ENCODE measurements at regions not wholly inside any gene's neighbourhood (a gene's known extent, or its start where the extent isn't known, plus 50 kb on each side); places are given as distances from the start of the nearest gene placed in this dataset.

DNA sequence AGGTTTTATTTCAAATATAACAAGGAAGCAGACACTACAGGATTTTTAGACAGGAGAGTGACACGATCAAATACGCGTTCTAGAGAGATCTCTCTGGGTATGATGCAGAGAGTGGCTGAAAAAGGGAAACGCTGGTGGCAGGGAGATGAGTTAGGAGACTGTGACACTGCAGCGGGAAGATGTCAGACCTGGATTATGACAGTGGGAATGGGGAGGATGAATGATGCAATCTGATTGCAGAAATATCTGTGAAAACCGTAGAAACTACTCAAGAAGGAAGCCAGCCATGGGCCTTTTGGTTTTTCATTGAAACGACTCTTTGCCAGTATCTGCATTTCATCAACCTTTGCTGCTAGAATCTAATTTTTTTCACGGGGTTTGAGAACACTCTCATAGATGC is 157.9 kb downstream of the FAM43A start:
- TF ChIP-seq, protein P1, sequence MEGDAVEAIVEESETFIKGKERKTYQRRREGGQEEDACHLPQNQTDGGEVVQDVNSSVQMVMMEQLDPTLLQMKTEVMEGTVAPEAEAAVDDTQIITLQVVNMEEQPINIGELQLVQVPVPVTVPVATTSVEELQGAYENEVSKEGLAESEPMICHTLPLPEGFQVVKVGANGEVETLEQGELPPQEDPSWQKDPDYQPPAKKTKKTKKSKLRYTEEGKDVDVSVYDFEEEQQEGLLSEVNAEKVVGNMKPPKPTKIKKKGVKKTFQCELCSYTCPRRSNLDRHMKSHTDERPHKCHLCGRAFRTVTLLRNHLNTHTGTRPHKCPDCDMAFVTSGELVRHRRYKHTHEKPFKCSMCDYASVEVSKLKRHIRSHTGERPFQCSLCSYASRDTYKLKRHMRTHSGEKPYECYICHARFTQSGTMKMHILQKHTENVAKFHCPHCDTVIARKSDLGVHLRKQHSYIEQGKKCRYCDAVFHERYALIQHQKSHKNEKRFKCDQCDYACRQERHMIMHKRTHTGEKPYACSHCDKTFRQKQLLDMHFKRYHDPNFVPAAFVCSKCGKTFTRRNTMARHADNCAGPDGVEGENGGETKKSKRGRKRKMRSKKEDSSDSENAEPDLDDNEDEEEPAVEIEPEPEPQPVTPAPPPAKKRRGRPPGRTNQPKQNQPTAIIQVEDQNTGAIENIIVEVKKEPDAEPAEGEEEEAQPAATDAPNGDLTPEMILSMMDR (IDR thresholded peaks at IDR 0.05; ENCODE audit: low read depth, low read length): no peak
- in situ Hi-C loops (cut with HindIII; ENCODE audit: low sequenced_read_pairs): no loop called here
- no peak overlapping the region for H3K4me3 ChIP-seq (ENCODE audit: low read depth, low read length)
- no peak for DNase-seq (ENCODE audit: low read depth, low spot score)

DNA sequence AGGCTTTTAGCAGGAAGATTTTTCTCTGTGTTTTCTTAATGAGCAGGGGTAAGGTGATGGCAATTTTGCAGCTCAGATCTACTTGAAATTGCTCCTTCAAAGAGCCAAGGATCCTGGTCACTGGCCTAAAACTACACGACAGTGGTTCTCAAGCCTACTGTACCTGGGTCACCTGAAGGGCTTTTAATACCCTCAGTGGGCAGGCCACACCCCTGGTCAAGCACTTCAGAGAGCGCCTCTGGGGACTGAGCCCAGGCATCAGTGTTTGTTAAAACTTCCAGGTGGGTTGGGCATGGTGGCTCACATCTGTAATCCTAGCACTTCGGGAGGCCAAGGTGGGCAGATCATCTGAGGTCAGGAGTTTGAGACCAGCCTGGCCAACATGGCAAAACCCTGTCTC is 158.4 kb downstream of the FAM43A start:
- in situ Hi-C loops (cut with HindIII; ENCODE audit: low sequenced_read_pairs): no loop called here
- no peak for DNase-seq (ENCODE audit: low read depth, low spot score)
- H3K4me3 ChIP-seq (ENCODE audit: low read depth, low read length): no peak overlapping the region
- TF ChIP-seq, protein P1 (IDR thresholded peaks at IDR 0.05; ENCODE audit: low read depth, low read length): no peak

DNA sequence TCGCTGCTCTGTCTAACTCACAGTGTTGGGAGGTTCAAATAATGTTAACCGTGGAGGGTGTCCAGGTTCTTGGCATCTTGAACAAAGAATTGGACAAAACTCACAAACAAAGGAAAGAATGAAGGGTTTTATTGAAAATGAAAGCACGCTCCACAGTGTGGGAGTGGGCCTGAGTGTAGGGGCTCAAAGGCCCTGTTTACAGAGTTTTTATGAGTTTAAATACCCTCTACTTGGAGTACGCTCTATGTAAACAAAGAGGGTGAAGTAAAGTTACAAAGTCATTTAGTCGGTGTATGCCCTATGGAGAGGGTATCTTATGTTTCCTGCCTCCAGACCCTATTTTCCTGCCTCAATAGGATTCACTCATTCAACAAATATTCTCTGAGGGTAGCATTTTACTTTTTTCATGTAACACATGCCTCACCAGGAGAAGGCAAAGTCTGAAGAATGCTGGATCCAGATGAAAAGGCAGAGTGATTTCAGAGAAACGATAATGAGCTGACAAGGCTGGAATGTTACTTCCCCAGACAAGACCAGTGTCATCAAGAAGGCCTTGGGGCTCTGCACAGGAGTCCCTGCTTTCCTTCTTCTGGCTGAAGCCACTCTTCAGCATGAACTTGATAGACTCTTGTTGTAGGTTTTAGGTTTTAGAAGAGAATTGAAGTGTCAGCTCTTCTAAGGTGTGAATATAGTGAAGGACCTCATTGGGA is 163.6 kb downstream of the FAM43A start:
- in situ Hi-C loops (cut with HindIII; ENCODE audit: low sequenced_read_pairs): no loop called here
- no peak for DNase-seq (ENCODE audit: low read depth, low spot score)
- TF ChIP-seq, protein P1 (IDR thresholded peaks at IDR 0.05; ENCODE audit: low read depth, low read length): no peak
- no peak overlapping the region for H3K4me3 ChIP-seq (ENCODE audit: low read depth, low read length)

DNA sequence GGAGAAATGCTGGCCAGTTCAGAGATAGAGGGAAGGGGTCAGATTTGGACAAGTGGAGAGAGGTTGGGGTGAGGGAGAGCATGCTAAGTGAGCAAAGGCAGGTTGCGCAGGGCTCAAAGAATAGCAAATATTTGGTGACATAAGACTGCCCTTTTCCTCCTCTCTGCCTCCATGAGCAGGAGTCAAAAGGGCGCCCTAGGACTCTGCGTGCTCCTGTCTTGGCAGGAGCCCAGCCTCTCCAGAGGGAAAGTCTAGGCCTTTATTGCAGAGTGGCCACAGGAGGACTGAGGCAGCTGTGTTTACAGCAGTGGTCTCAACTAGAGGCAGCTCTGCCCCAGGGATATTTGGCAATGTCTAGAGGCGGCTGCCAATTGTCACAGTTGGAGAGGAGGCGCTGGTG is 165.6 kb downstream of the FAM43A start:
- H3K4me3 ChIP-seq (ENCODE audit: low read depth, low read length): no peak overlapping the region
- DNase-seq (ENCODE audit: low read depth, low spot score): no peak
- TF ChIP-seq, protein P1 (IDR thresholded peaks at IDR 0.05; ENCODE audit: low read depth, low read length): no peak
- in situ Hi-C loops (cut with HindIII; ENCODE audit: low sequenced_read_pairs): no loop called here

DNA sequence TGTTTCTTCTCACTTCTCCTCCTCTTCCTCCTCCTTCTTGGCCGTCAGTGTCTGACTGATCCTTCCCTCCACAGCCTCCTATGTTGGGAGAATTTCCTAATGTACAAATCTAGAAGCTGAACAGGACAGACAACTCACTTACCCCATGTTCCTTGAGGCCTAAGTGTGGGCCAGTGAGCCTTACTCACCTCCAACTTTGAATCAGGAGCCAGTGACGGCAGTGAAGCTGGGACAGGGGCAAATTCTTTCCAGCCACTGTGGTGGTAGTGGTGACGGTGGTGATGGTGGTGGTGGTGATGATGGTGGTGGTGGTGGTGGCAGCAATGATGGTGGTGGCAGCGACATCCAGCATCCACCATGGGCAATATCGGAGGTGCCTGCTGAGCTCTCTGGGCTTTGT is 166.3 kb downstream of the FAM43A start:
- in situ Hi-C loops (cut with HindIII; ENCODE audit: low sequenced_read_pairs): no loop called here
- H3K4me3 ChIP-seq (ENCODE audit: low read depth, low read length): no peak overlapping the region
- TF ChIP-seq, protein P1 (IDR thresholded peaks at IDR 0.05; ENCODE audit: low read depth, low read length): no peak
- DNase-seq (ENCODE audit: low read depth, low spot score): no peak

DNA sequence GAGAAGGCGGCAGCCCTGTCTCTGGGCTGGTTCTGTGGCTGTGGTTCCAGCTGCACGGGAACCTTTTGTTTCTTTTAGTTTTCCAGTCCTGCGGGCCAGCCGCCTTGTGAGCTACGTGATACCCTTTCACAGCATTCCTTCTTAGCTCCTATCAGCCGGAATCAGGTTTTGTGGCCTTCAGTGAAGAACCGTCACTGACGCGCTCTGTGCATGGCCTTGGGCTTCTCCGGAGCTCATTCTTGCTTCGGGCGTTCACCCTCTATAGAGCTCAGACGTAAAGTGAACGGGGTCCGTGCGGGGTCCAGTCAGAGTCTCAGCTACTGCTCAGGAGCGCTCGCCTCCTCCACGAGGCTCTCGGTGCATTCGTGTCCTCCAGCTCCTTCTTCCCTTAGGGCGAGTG is 166.7 kb downstream of the FAM43A start:
- TF ChIP-seq, protein P1 (IDR thresholded peaks at IDR 0.05; ENCODE audit: low read depth, low read length): no peak
- in situ Hi-C loops (cut with HindIII; ENCODE audit: low sequenced_read_pairs): no loop called here
- DNase-seq (ENCODE audit: low read depth, low spot score): no peak
- H3K4me3 ChIP-seq (ENCODE audit: low read depth, low read length): no peak overlapping the region

Measured in astrocyte of the spinal cord (primary cell).